ENCODE measurements at regions not wholly inside any gene's neighbourhood (a gene's known extent, or its start where the extent isn't known, plus 50 kb on each side); places are given as distances from the start of the nearest gene placed in this dataset.

DNA sequence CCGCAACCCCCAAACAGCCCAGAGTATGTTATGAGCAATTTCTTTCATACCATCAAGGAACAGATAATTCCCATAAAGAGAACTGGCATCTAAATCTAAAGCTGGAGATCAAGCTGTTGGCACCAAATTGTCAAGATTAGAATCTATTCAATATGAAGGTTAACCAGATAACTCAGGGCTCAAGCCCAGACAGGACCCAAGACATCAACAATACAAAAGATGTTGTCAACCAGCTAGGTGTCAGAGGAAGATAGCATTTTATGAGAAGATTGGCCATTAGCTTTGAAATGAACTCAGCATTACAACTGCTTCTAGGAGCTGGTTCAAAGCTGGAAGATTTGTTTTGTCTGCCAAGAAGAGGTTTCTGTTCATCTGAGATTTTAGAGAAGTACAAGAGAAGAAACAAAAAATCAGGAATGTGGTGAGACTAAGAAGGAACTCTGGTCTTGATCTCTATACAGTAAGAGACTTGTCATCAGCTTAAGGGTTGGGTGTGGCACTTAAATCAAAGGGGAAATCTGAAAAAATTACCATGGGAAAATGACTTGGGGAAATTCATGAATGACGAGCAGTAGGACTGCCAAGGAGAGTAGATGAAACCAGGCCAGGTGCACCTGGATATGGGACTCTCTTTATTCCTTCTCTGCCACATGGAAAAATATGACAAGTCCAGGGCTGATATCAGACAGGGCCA lies 64.2 kb upstream of the COX10 start:
- Histone ChIP-seq H3K36me3 (no peaks in the 10 kb centered on the region), H3K27ac (no peak overlapping the region), H3K4me3 (no peak overlapping the region), H3K9me3 (no peaks in the 10 kb centered on the region), H3K27me3 (replicated peaks in 1 of 7) (no peaks in the 10 kb centered on the region), H3K4me1 (no peaks in the 10 kb centered on the region)
- DNase-seq = no peak
- WGBS, 5 donors = 86 to 96% (median 93%) methylated on average over 2 of the region's 2 CpGs
- TF ChIP-seq POLR2AphosphoS5 (IDR thresholded peaks at IDR 0.05) = no peak
- no peak for TF ChIP-seq POLR2A (IDR thresholded peaks at IDR 0.05)
- TF ChIP-seq CTCF (IDR thresholded peaks at IDR 0.05 in 8 of 11, conservative IDR thresholded peaks at IDR 0.05 in 3 of 11) = no peak
- intact Hi-C loops (cut with DNase I; ENCODE audit: low total_unique reads) = no loop called here

- Histone ChIP-seq H3K27ac (no peak overlapping the region), H3K27me3 (replicated peaks in 1 of 7) (no peaks in the 10 kb centered on the region), H3K4me1 (peaks cover 0 to 4% (median under 1%) of the 10 kb centered on the region in 6 donors), H3K36me3 (no peaks in the 10 kb centered on the region), H3K4me3 (no peak overlapping the region), H3K9me3 (no peaks in the 10 kb centered on the region)
- WGBS, 5 donors = 94 to 100% (median 97%) methylated on average over 1 of the region's 1 CpG
- intact Hi-C loops (cut with DNase I; ENCODE audit: low total_unique reads) = no loop called here
- no peak for DNase-seq
- TF ChIP-seq POLR2AphosphoS5 (IDR thresholded peaks at IDR 0.05) = no peak
- no peak for TF ChIP-seq CTCF (IDR thresholded peaks at IDR 0.05 in 8 of 11, conservative IDR thresholded peaks at IDR 0.05 in 3 of 11)
- TF ChIP-seq POLR2A (IDR thresholded peaks at IDR 0.05) = no peak
Observed at GRCh38 chr17:14006249-14006942, 62.9 kb upstream of the COX10 start.

- no peak for DNase-seq
- Histone ChIP-seq H3K9me3 (no peaks in the 10 kb centered on the region), H3K36me3 (no peaks in the 10 kb centered on the region), H3K4me1 (peaks cover 0 to 11% (median 6%) of the 10 kb centered on the region in 6 donors), H3K27ac (no peak overlapping the region), H3K4me3 (no peak overlapping the region), H3K27me3 (replicated peaks in 1 of 7) (no peaks in the 10 kb centered on the region)
- TF ChIP-seq CTCF (IDR thresholded peaks at IDR 0.05 in 8 of 11, conservative IDR thresholded peaks at IDR 0.05 in 3 of 11) = no peak
- no peak for TF ChIP-seq POLR2A (IDR thresholded peaks at IDR 0.05)
- no peak for TF ChIP-seq POLR2AphosphoS5 (IDR thresholded peaks at IDR 0.05)
- WGBS, 5 donors = 89 to 92% (median 91%) methylated on average over 2 of the region's 2 CpGs
- intact Hi-C loops (cut with DNase I; ENCODE audit: low total_unique reads) = no loop called here
Observed at GRCh38 chr17:14007951-14008350, 61.4 kb upstream of the COX10 start.

DNA sequence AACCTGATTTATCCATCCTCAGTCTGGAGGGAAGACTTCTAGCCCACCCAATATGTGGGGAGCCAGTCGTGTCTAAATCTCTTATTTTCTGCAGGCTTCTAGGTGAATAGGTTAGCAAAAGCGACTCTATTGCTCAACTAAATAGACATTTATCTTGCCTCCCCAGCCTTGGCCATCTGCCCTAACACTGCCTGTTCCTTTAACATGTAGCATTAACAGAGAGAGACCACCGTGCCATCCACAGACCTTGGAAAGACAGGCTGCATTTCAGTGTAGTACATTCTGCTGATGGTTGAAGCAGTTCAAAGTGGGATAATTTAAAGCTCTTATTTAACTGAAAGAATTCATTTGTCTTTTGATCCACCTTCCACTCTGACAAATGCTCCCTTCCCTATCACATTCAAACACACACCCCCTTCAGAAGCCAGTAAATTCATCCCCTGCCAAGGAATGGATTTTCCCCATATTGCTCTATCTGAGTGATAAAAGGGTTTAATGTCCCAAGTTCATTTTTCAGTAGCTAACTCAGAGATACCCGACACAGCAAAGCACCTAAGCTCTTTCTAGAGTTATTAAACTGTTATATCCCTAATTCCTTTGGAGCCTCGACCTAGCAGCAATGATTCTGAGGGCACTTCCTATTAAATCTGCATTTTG lies 58.1 kb upstream of the COX10 start:
- TF ChIP-seq POLR2A (IDR thresholded peaks at IDR 0.05) (no peak), CTCF (IDR thresholded peaks at IDR 0.05 in 8 of 11, conservative IDR thresholded peaks at IDR 0.05 in 3 of 11) (no peak), POLR2AphosphoS5 (IDR thresholded peaks at IDR 0.05) (no peak)
- H3K4me3 ChIP-seq = no peak overlapping the region
- 62 to 81% (median 71%) methylated on average over 5 of the region's 5 CpGs for WGBS, 5 donors
- no peak overlapping the region for H3K27ac ChIP-seq
- no peak for DNase-seq
- peaks cover 0 to 8% (median 0%) of the 10 kb centered on the region in 7 donors for H3K27me3 ChIP-seq (replicated peaks in 1 of 7)
- H3K36me3 ChIP-seq = no peaks in the 10 kb centered on the region
- no peaks in the 10 kb centered on the region for H3K9me3 ChIP-seq
- peaks cover 0 to 11% (median 6%) of the 10 kb centered on the region in 6 donors for H3K4me1 ChIP-seq
- intact Hi-C loops (cut with DNase I; ENCODE audit: low total_unique reads) = no loop called here
